SK-N-SH (cell line): ENCODE measurements at regions not wholly inside any gene's neighbourhood (a gene's known extent, or its start where the extent isn't known, plus 50 kb on each side); places are given as distances from the start of the nearest gene placed in this dataset.

ENCODE experiments used
- EP300 ChIP-seq, 2 experiments: IDR thresholded peaks; 2 replicates each; pipeline versions ENCODE4 v1.4.0 to v1.6.1; 2012; ENCODE audit warnings: borderline replicate concordance in 1 of 2, low read depth in 1 of 2, low read length in 1 of 2
- EZH2phosphoT487 ChIP-seq: fragments of 200-600 bp; sonication (generic); IDR thresholded peaks from 2 replicates; pipeline ENCODE4 v1.6.1; 2017; ENCODE audit warnings: low read depth, mixed run types, mild to moderate bottlenecking, antibody characterized with exemption, moderate library complexity, borderline replicate concordance
- GABPA ChIP-seq: IDR thresholded peaks from 2 replicates; pipeline ENCODE4 v1.4.0; 2012; ENCODE audit warnings: low read depth, mild to moderate bottlenecking
- POLR2AphosphoS5 ChIP-seq: IDR thresholded peaks from 2 replicates; pipeline ENCODE4 v1.6.1; 2012; ENCODE audit warnings: low read depth, low read length
- SIN3A ChIP-seq: IDR thresholded peaks from 2 replicates; pipeline ENCODE4 v1.6.1; 2012; ENCODE audit warnings: low read depth, mild to moderate bottlenecking, low read length, moderate library complexity, borderline replicate concordance
- SMC3 ChIP-seq: IDR thresholded peaks from 2 replicates; pipeline ENCODE4 v1.6.1; 2012; ENCODE audit warnings: low read depth, low read length, improper control_type of control experiment
- TCF12 ChIP-seq: IDR thresholded peaks from 2 replicates; pipeline ENCODE4 v1.4.0; 2012
- USF2 ChIP-seq: fragments of 150-350 bp; IDR thresholded peaks from 2 replicates; pipeline ENCODE4 v1.6.1; 2017; ENCODE audit warnings: antibody characterized with exemption, low read length, low read depth, borderline replicate concordance
- YY1 ChIP-seq: IDR thresholded peaks from 2 replicates; pipeline ENCODE4 v1.4.0; 2012; ENCODE audit warnings: low read depth, mild to moderate bottlenecking
- TF ChIP-seq, protein P1 (sequence below): fragments of 200-600 bp; sonication (generic); IDR thresholded peaks from 2 replicates; pipeline ENCODE4 v1.6.1; 2017; ENCODE audit warnings: antibody characterized with exemption, mild to moderate bottlenecking, moderate library complexity

GRCh38 chr2:67628892-67629291, 231.8 kb downstream of the ETAA1 start:
- TF ChIP-seq, protein P1, sequence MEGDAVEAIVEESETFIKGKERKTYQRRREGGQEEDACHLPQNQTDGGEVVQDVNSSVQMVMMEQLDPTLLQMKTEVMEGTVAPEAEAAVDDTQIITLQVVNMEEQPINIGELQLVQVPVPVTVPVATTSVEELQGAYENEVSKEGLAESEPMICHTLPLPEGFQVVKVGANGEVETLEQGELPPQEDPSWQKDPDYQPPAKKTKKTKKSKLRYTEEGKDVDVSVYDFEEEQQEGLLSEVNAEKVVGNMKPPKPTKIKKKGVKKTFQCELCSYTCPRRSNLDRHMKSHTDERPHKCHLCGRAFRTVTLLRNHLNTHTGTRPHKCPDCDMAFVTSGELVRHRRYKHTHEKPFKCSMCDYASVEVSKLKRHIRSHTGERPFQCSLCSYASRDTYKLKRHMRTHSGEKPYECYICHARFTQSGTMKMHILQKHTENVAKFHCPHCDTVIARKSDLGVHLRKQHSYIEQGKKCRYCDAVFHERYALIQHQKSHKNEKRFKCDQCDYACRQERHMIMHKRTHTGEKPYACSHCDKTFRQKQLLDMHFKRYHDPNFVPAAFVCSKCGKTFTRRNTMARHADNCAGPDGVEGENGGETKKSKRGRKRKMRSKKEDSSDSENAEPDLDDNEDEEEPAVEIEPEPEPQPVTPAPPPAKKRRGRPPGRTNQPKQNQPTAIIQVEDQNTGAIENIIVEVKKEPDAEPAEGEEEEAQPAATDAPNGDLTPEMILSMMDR, result no peak
- TF ChIP-seq USF2 (no peak), SMC3 (no peak), GABPA (no peak), EZH2phosphoT487 (no peak), SIN3A (no peak), TCF12 (no peak), EP300 (IDR thresholded peaks at IDR 0.05; ENCODE audit: borderline replicate concordance in 1 of 2, low read depth in 1 of 2, low read length in 1 of 2) (peak in 1 of 2 experiments; percentile 74; a peak in 2 of 4 replicates), POLR2AphosphoS5 (no peak), YY1 (no peak)
